ENCODE measurements at regions not wholly inside any gene's neighbourhood (a gene's known extent, or its start where the extent isn't known, plus 50 kb on each side); places are given as distances from the start of the nearest gene placed in this dataset.

GRCh38 chr13:50119591-50119990, 104.3 kb downstream of the KCNRG start:
- DNase-seq (ENCODE audit: low read depth in 1 of 2, low spot score in 2 of 2) = no peak
- no peaks in the 10 kb centered on the region; the same call in 1 of the 2 replicates for H3K36me3 ChIP-seq
- H3K27me3 ChIP-seq (replicated peaks) = no peaks in the 10 kb centered on the region
- no peak overlapping the region for H3K4me3 ChIP-seq
- H3K27ac ChIP-seq = no peak overlapping the region
- H3K9me3 ChIP-seq (replicated peaks) = no peaks in the 10 kb centered on the region
- peaks cover 11% of the 10 kb centered on the region for H3K4me1 ChIP-seq (replicated peaks)

GRCh38 chr13:50122455-50122854, 107.2 kb downstream of the KCNRG start:
- no peak overlapping the region for H3K27ac ChIP-seq
- DNase-seq (ENCODE audit: low read depth in 1 of 2, low spot score in 2 of 2) = no peak
- H3K36me3 ChIP-seq = no peaks in the 10 kb centered on the region; the same call in 1 of the 2 replicates
- H3K4me1 ChIP-seq (replicated peaks) = peaks cover 21% of the 10 kb centered on the region
- no peaks in the 10 kb centered on the region for H3K27me3 ChIP-seq (replicated peaks)
- no peak overlapping the region for H3K4me3 ChIP-seq
- H3K9me3 ChIP-seq (replicated peaks) = no peaks in the 10 kb centered on the region

GRCh38 chr13:50123002-50123401, 107.8 kb downstream of the KCNRG start:
- Histone ChIP-seq H3K9me3 (replicated peaks) (no peaks in the 10 kb centered on the region), H3K27ac (peak overlapping the region; percentile 96), H3K4me1 (replicated peaks) (peaks cover 21% of the 10 kb centered on the region), H3K27me3 (replicated peaks) (no peaks in the 10 kb centered on the region), H3K36me3 (no peaks in the 10 kb centered on the region; the same call in 1 of the 2 replicates), H3K4me3 (peak overlapping the region; percentile 87)
- no peak for DNase-seq (ENCODE audit: low read depth in 1 of 2, low spot score in 2 of 2)

GRCh38 chr13:50123515-50123861, 108.2 kb downstream of the KCNRG start:
- Histone ChIP-seq H3K9me3 (replicated peaks) (no peaks in the 10 kb centered on the region), H3K4me3 (peak overlapping the region; percentile 87)
- no peak for DNase-seq (ENCODE audit: low read depth in 1 of 2, low spot score in 2 of 2)

GRCh38 chr13:50123862-50124535, 108.8 kb downstream of the KCNRG start:
- no peaks in the 10 kb centered on the region for H3K27me3 ChIP-seq (replicated peaks)
- peaks cover 21% of the 10 kb centered on the region for H3K4me1 ChIP-seq (replicated peaks)
- H3K9me3 ChIP-seq (replicated peaks) = no peaks in the 10 kb centered on the region
- H3K4me3 ChIP-seq = peak overlapping the region; percentile 87
- H3K27ac ChIP-seq = peak overlapping the region; percentile 96
- DNase-seq (ENCODE audit: low read depth in 1 of 2, low spot score in 2 of 2) = peak; percentile 95 to 97
- no peaks in the 10 kb centered on the region; the same call in 1 of the 2 replicates for H3K36me3 ChIP-seq

More at GRCh38 chr13:50123515-50123861, 108.2 kb downstream of the KCNRG start:
- peaks cover 21% of the 10 kb centered on the region for H3K4me1 ChIP-seq (replicated peaks)
- no peaks in the 10 kb centered on the region for H3K27me3 ChIP-seq (replicated peaks)
- H3K27ac ChIP-seq = peak overlapping the region; percentile 96
- no peaks in the 10 kb centered on the region; the same call in 1 of the 2 replicates for H3K36me3 ChIP-seq

- DNase-seq (ENCODE audit: low read depth in 1 of 2, low spot score in 2 of 2) = peak; percentile 48 to 82
- Histone ChIP-seq H3K27me3 (replicated peaks) (no peaks in the 10 kb centered on the region), H3K4me3 (peak overlapping the region; percentile 87), H3K27ac (peak overlapping the region; percentile 96), H3K9me3 (replicated peaks) (no peaks in the 10 kb centered on the region), H3K4me1 (replicated peaks) (peaks cover 22% of the 10 kb centered on the region), H3K36me3 (no peaks in the 10 kb centered on the region; the same call in 1 of the 2 replicates)
These were observed 109.5 kb downstream of the KCNRG start for GRCh38 chr13:50124536-50125303.

- Histone ChIP-seq H3K27ac (peak overlapping the region; percentile 81), H3K27me3 (replicated peaks) (no peaks in the 10 kb centered on the region), H3K4me3 (peak overlapping the region; percentile 87), H3K4me1 (replicated peaks) (peaks cover 26% of the 10 kb centered on the region), H3K36me3 (no peaks in the 10 kb centered on the region; the same call in 1 of the 2 replicates), H3K9me3 (replicated peaks) (no peaks in the 10 kb centered on the region)
- no peak for DNase-seq (ENCODE audit: low read depth in 1 of 2, low spot score in 2 of 2)
These were observed 110.0 kb downstream of the KCNRG start for GRCh38 chr13:50125304-50125553.

- Histone ChIP-seq H3K27ac (peak overlapping the region; percentile 81), H3K27me3 (replicated peaks) (no peaks in the 10 kb centered on the region), H3K4me1 (replicated peaks) (peaks cover 26% of the 10 kb centered on the region), H3K36me3 (no peaks in the 10 kb centered on the region; the same call in 1 of the 2 replicates), H3K4me3 (peak overlapping the region; percentile 87), H3K9me3 (replicated peaks) (no peaks in the 10 kb centered on the region)
- peak; percentile 64 to 74 for DNase-seq (ENCODE audit: low read depth in 1 of 2, low spot score in 2 of 2)
These were observed 110.5 kb downstream of the KCNRG start for GRCh38 chr13:50125554-50126262.

- peak overlapping the region; percentile 87 for H3K4me3 ChIP-seq
- no peaks in the 10 kb centered on the region for H3K27me3 ChIP-seq (replicated peaks)
- H3K27ac ChIP-seq = peak overlapping the region; percentile 81; the same call in 1 of the 2 replicates
- no peak for DNase-seq (ENCODE audit: low read depth in 1 of 2, low spot score in 2 of 2)
- no peaks in the 10 kb centered on the region for H3K9me3 ChIP-seq (replicated peaks)
- no peaks in the 10 kb centered on the region; the same call in 1 of the 2 replicates for H3K36me3 ChIP-seq
- peaks cover 26% of the 10 kb centered on the region for H3K4me1 ChIP-seq (replicated peaks)
These were observed 111.2 kb downstream of the KCNRG start for GRCh38 chr13:50126263-50126992.

- H3K4me3 ChIP-seq = peak overlapping the region; percentile 24
- H3K36me3 ChIP-seq = no peaks in the 10 kb centered on the region; the same call in 1 of the 2 replicates
- peak in 1 of 2 experiments; percentile 41 for DNase-seq (ENCODE audit: low read depth in 1 of 2, low spot score in 2 of 2)
These were observed 111.9 kb downstream of the KCNRG start for GRCh38 chr13:50126993-50127725.

GRCh38 chr13:50127726-50128291, 112.6 kb downstream of the KCNRG start:
- peaks cover 21% of the 10 kb centered on the region for H3K4me1 ChIP-seq (replicated peaks)
- H3K27me3 ChIP-seq (replicated peaks) = no peaks in the 10 kb centered on the region
- H3K27ac ChIP-seq = no peak overlapping the region
- H3K9me3 ChIP-seq (replicated peaks) = no peaks in the 10 kb centered on the region
- DNase-seq (ENCODE audit: low read depth in 1 of 2, low spot score in 2 of 2) = no peak
- H3K4me3 ChIP-seq = peak overlapping the region; percentile 24
- no peaks in the 10 kb centered on the region; the same call in 1 of the 2 replicates for H3K36me3 ChIP-seq

More at GRCh38 chr13:50126993-50127725, 111.9 kb downstream of the KCNRG start:
- H3K27me3 ChIP-seq (replicated peaks) = no peaks in the 10 kb centered on the region
- H3K27ac ChIP-seq = no peak overlapping the region
- H3K4me1 ChIP-seq (replicated peaks) = peaks cover 26% of the 10 kb centered on the region
- H3K9me3 ChIP-seq (replicated peaks) = no peaks in the 10 kb centered on the region

- no peaks in the 10 kb centered on the region; the same call in 1 of the 2 replicates for H3K36me3 ChIP-seq
- H3K27me3 ChIP-seq (replicated peaks) = no peaks in the 10 kb centered on the region
- H3K9me3 ChIP-seq (replicated peaks) = no peaks in the 10 kb centered on the region
- DNase-seq (ENCODE audit: low read depth in 1 of 2, low spot score in 2 of 2) = no peak
- H3K4me3 ChIP-seq = no peak overlapping the region
- H3K4me1 ChIP-seq (replicated peaks) = peaks cover 16% of the 10 kb centered on the region
- H3K27ac ChIP-seq = no peak overlapping the region
These were observed 113.2 kb downstream of the KCNRG start for GRCh38 chr13:50128428-50128931.

All from SJSA1 (cell line).